HG03103 (cell line): ENCODE measurements at regions not wholly inside any gene's neighbourhood (a gene's known extent, or its start where the extent isn't known, plus 50 kb on each side); places are given as distances from the start of the nearest gene placed in this dataset.

ENCODE experiments used
- ATAC-seq: cut with Tn5 transposase; IDR thresholded peaks from one replicate; pipeline ENCODE4 v1.9.1; 2021; ENCODE audit warnings: low read depth; ENCODE audit not compliant: unreplicated experiment

DNA sequence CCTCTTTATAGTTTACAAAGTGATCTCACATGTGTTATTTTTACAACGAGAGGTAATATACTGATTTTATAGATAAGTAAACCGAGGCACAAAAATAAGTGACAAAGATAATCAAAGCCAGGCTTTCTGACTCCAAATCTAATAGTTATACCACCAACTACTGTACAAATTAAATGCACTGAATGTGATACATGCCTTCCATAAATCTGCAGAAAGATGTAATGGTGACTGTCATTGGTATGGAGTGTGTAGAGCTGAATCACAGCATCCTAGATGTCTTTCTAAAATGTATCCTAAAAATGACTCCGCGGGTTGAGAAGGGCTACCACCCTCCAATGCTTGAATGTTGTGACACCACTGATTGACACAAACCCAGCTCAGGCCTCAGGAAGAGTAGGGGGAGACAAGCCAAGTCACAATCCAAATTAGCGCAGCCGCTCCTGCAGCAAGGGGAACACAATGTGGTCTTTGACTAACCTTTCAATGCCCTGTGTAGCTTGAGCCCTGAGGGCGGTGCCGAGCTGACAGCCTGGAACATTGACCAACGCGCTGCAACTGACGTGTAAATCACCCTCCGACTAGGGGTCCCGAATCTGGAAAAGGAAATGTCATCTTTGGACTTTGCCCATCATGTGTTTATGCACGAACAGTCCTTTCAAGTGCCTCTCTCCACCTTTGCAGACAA, 136.8 kb downstream of the OLIG3 start:
- no peak for ATAC-seq

DNA sequence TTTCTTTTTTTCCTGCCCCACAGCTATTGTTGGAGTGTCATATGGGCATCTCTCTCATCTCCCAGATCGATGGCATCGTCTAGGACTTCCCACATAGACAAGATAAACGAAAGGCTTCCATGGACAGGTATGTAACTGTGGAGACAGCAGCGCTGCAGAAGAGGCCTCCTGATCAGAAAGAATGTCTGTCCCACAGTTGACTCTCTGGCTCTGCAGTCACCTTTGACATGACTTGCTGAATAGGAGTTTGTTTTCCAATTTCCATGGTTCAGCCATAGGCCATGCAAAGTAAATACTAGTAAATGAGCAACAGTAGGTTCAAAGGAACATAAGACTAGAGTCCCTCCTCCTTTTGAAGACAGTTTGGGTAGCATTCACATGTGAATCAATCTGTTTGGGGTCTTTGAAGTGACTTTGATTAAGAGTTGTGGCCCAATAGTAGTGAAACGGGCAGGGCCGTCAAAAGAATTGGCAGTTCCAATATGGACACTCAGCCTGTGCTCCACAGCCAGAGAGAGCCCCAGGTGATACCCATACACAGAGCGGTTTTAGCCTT, 134.7 kb upstream of the IFNGR1 start:
- no peak for ATAC-seq

GRCh38 chr6:137353346-137353745, 134.2 kb upstream of the IFNGR1 start:
- no peak for ATAC-seq

- ATAC-seq, result no peak
Measured at GRCh38 chr6:137352859-137353258, 133.7 kb upstream of the IFNGR1 start.

DNA sequence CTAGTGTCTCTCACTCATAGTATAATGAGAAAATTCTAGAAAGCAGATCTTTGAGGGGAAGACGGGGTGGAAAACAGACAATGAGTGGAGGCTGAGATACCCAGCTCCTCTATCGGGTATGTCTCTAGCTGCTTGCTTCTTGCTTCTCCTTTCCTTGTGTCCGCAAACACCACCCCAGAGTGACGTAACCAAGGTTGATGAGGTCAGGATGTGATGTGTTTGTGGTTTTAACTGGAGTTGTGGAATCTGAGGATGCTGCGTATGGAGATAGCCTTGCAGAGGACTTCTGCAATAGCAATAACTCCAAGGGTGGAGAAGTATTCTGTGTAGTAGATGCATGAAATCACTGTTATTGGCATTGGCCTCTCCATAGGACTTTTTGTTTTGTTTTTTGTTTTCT, 132.7 kb upstream of the IFNGR1 start:
- no peak for ATAC-seq

GRCh38 chr6:137350857-137351256, 131.7 kb upstream of the IFNGR1 start:
- ATAC-seq, result no peak

DNA sequence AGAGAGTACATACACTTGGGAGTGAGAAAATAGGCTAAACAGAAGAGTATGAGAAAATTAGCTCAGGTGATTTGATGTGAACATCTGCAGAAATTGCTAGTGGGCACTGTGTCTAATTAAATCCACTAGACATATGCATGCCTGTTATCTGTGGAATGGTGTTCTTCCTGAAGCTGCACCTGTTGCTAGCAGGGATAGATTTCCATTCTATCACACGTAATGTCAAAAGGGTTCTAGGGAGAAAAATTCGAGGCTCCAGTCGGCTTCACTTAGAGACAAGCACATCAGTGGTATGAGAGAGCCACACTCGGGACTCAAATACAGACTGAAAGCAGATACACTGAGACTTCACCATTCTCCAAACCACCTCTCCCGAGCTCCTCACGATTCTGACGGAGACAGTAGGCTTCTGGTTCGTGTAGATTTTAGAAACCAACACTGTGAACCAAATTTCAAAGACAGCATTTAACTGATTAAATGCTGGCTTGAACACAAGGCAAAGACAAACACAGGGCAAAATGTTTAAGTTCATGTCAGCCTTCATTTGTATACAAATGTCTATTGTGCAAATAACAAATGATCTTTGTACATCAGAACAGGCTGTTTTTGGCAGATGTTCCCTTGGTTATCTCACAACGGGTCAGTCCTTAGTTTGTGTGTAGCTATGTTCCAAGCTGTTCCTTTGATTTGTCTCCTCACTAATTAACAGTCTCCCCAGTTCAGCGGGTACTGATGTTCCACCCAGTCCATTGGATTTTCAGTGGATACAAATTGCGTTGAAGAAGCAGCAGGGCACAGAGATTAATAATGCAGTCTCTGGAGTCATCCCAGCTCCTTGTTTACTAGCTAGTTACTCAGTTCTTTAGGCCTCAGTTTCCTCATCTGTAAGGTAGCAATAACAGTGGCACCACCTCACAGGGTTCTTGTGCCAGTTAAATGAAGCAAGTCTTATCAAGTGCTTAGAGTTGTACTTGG, 131.0 kb upstream of the IFNGR1 start:
- no peak for ATAC-seq

GRCh38 chr6:137348777-137349176, 129.6 kb upstream of the IFNGR1 start:
- ATAC-seq, result no peak

DNA sequence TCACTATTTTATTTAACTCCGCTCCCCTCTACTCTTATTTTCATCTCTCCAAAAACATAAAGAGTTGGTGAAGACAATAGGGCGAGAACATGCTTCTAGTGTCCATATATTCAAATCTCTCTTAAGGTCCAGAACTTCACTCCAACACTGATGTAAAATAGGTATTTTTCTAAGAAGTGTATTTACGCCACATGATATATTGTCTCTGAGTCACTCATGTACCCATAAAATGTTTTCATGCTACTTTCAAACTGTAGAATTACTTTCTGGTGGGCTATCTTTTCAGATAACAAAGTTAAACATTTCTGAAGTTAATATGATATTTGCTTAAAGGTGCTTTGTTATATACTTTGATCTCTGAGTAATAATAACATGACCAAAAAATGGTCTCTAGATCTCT, 124.1 kb upstream of the IFNGR1 start:
- ATAC-seq, result no peak

- no peak for ATAC-seq
Measured at GRCh38 chr6:137342607-137343190, 123.5 kb upstream of the IFNGR1 start.

- ATAC-seq, result no peak
Measured at GRCh38 chr6:137341681-137342195, 122.6 kb upstream of the IFNGR1 start.

GRCh38 chr6:137339929-137340559, 120.9 kb upstream of the IFNGR1 start:
- no peak for ATAC-seq

DNA sequence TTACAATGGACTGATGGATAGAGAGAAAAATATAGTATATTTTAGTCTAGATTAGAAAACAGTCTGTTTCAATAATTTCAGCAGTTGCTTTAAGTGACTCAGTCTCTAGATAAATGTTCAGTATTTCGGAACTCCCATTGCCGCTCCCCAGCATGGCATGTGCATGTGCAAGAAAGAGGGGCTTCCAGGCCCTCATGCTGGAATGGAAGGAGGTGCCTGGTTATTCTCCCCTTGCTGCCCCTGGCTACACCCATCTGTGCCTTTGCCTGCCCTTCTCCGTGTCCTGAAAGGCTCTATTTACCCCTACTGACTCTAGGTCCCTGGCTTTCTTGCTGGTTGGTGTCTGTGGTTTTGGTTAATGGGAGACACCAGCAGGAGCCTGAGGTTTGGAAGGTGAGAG, 115.7 kb upstream of the IFNGR1 start:
- no peak for ATAC-seq

DNA sequence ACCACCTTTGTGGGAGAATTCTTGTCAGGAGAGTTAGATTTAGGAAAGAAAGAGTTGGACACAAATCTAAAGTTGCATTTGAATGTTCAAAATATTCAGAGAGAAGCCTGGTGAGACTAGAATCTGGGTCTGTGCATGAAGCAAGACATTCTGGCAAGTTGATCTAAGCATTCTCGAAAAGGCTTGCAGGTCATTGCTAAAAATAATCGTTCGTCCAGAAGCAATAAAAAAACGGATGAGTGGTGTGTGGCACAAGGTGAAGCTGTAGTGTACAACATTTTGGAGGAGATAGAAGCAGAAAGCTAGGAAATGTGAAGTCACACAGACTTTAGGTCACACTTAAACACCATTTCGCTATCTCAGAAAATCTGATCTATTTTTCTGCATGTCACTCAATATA, 114.9 kb upstream of the IFNGR1 start:
- no peak for ATAC-seq

- no peak for ATAC-seq
Measured at GRCh38 chr6:137332637-137333280, 113.6 kb upstream of the IFNGR1 start.

GRCh38 chr6:137323860-137324259, 104.7 kb upstream of the IFNGR1 start:
- ATAC-seq, result no peak

- no peak for ATAC-seq
Measured at GRCh38 chr6:137320271-137320670, 101.1 kb upstream of the IFNGR1 start.

DNA sequence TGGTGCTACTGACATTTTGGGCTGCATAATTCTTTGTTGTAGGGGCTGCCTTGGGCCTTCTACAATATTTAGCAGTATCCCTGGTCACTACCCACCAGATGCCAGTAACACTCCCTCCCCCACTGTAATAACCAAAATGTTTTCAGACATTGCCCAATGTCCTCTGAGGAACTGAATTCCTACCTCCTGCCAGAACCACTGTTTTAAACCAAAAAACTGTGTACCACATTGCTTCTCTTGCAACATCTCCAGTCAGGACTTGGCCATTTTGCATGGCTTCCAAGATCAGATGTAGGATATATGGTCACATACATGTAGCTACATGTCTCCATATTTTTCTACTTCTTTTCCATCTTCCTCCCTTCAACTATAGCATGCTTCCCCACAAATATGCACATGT, 97.4 kb upstream of the IFNGR1 start:
- no peak for ATAC-seq

- no peak for ATAC-seq
Measured at GRCh38 chr6:137315081-137315480, 95.9 kb upstream of the IFNGR1 start.
